Astrocyte (in vitro differentiated cells and primary cell): ENCODE measurements at regions not wholly inside any gene's neighbourhood (a gene's known extent, or its start where the extent isn't known, plus 50 kb on each side); places are given as distances from the start of the nearest gene placed in this dataset.

Experiments used
- DNase-seq: peaks from one replicate; pipeline ENCODE4 v3.0.0-alpha.2; 2010; ENCODE audit warnings: low read depth
- FAIRE-seq: peaks from 2 replicates; lab custom pipeline; 2011; peaks lifted over from hg19 to GRCh38; lab: Jason Lieb, UNC
- H2AFZ ChIP-seq: 2 replicates; pipeline ENCODE4 v1.6.0; 2012; ENCODE audit warnings: low read depth, low read length, inconsistent platforms
- H3K27ac ChIP-seq: 2 replicates; pipeline ENCODE4 v1.5.1; 2011; ENCODE audit warnings: low read depth, low read length, inconsistent platforms
- H3K27me3 ChIP-seq: 2 replicates; pipeline ENCODE4 v1.6.0; 2011; ENCODE audit warnings: low read length, inconsistent platforms; ENCODE audit not compliant: insufficient read depth
- H3K36me3 ChIP-seq: 2 replicates; pipeline ENCODE4 v1.5.1; 2011; ENCODE audit warnings: low read length, inconsistent platforms; ENCODE audit not compliant: insufficient read depth
- H3K4me1 ChIP-seq: 2 replicates; pipeline ENCODE4 v1.5.1; 2011; ENCODE audit warnings: low read length, inconsistent platforms; ENCODE audit not compliant: insufficient read depth
- H3K4me2 ChIP-seq: 2 replicates; pipeline ENCODE4 v1.6.0; 2012; ENCODE audit warnings: low read length, inconsistent platforms
- H3K4me3 ChIP-seq: 2 replicates; pipeline ENCODE4 v1.5.1; 2011; ENCODE audit warnings: low read depth, mild to moderate bottlenecking, low read length, inconsistent platforms; ENCODE audit not compliant: insufficient read depth
- H3K79me2 ChIP-seq: 2 replicates; pipeline ENCODE4 v1.6.0; 2012; ENCODE audit warnings: mild to moderate bottlenecking, low read length, inconsistent platforms; ENCODE audit not compliant: insufficient read depth
- H3K9ac ChIP-seq: 2 replicates; pipeline ENCODE4 v1.6.0; 2012; ENCODE audit warnings: mild to moderate bottlenecking, low read length, inconsistent platforms
- H3K9me3 ChIP-seq: 2 replicates; pipeline ENCODE4 v1.5.1; 2012; ENCODE audit warnings: low read depth, mild to moderate bottlenecking, low read length, inconsistent platforms; ENCODE audit not compliant: insufficient read depth
- H4K20me1 ChIP-seq: 2 replicates; pipeline ENCODE4 v1.6.0; 2012; ENCODE audit warnings: low read length, inconsistent platforms; ENCODE audit not compliant: insufficient read depth
- H3K27ac Mint-ChIP-seq: one replicate; pipeline ENCODE4 v1.8.0; 2021; ENCODE audit warnings: mild to moderate bottlenecking, mixed read lengths; ENCODE audit not compliant: unreplicated experiment
- H3K27me3 Mint-ChIP-seq: one replicate; pipeline ENCODE4 v1.8.0; 2021; ENCODE audit warnings: low read depth, mixed read lengths; ENCODE audit not compliant: unreplicated experiment
- H3K36me3 Mint-ChIP-seq: one replicate; pipeline ENCODE4 v1.8.0; 2021; ENCODE audit warnings: low read depth, mixed read lengths; ENCODE audit not compliant: unreplicated experiment
- H3K4me1 Mint-ChIP-seq: one replicate; pipeline ENCODE4 v1.8.0; 2021; ENCODE audit warnings: low read depth, mixed read lengths; ENCODE audit not compliant: unreplicated experiment
- H3K4me3 Mint-ChIP-seq: one replicate; pipeline ENCODE4 v1.8.0; 2021; ENCODE audit warnings: mild to moderate bottlenecking, moderate library complexity, mixed read lengths; ENCODE audit not compliant: unreplicated experiment
- H3K9me3 Mint-ChIP-seq: one replicate; pipeline ENCODE4 v1.8.0; 2021; ENCODE audit warnings: mild to moderate bottlenecking, mixed read lengths; ENCODE audit not compliant: unreplicated experiment
- EZH2 ChIP-seq: IDR thresholded peaks from 2 replicates; pipeline ENCODE4 v1.6.1; 2012; ENCODE audit warnings: mild to moderate bottlenecking, low read length, inconsistent platforms; ENCODE audit not compliant: insufficient read depth
- TF ChIP-seq, protein P1 (sequence below): IDR thresholded peaks from 2 replicates; pipeline ENCODE4 v1.5.1; 2011; ENCODE audit warnings: low read depth, mild to moderate bottlenecking, inconsistent platforms, low read length, moderate library complexity; ENCODE audit not compliant: insufficient read depth

DNA sequence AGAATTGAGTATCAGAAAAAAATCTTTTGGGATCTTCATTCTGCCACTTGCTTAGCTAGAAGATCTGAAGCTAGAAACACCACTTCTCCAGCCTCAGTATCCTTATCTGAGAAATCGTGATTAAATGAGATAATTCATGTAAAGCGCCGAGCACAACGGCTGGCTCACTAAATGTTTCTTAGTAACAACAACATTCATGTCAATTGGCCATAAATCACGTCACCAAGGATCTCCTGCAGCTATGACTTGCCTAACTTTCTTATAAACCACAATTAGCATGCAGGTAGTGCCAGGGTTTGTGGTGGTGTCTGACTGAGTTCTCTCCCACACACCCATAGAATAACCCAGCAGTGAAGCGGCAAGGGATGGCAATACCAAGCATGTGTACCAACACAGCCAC lies 501.3 kb downstream of the EFNB2 start:
- no peaks in the 10 kb centered on the region for H3K9me3 ChIP-seq
- peaks cover 14% of the 10 kb centered on the region for H3K4me1 Mint-ChIP-seq
- H3K36me3 ChIP-seq = no peaks in the 10 kb centered on the region
- no peak overlapping the region for H3K4me3 Mint-ChIP-seq
- H3K4me3 ChIP-seq = no peak overlapping the region
- no peaks in the 10 kb centered on the region for H3K4me1 ChIP-seq
- no peaks in the 10 kb centered on the region for H3K27me3 Mint-ChIP-seq
- FAIRE-seq = no peak
- no peak overlapping the region for H3K4me2 ChIP-seq
- peak; percentile 83 for DNase-seq
- H3K27ac ChIP-seq = no peak overlapping the region
- H3K9ac ChIP-seq = no peak overlapping the region
- H3K9me3 Mint-ChIP-seq = peaks cover 6% of the 10 kb centered on the region
- no peak overlapping the region for H3K27ac Mint-ChIP-seq
- H2AFZ ChIP-seq = no peak overlapping the region
- no peaks in the 10 kb centered on the region for H3K79me2 ChIP-seq
- TF ChIP-seq, protein P1, sequence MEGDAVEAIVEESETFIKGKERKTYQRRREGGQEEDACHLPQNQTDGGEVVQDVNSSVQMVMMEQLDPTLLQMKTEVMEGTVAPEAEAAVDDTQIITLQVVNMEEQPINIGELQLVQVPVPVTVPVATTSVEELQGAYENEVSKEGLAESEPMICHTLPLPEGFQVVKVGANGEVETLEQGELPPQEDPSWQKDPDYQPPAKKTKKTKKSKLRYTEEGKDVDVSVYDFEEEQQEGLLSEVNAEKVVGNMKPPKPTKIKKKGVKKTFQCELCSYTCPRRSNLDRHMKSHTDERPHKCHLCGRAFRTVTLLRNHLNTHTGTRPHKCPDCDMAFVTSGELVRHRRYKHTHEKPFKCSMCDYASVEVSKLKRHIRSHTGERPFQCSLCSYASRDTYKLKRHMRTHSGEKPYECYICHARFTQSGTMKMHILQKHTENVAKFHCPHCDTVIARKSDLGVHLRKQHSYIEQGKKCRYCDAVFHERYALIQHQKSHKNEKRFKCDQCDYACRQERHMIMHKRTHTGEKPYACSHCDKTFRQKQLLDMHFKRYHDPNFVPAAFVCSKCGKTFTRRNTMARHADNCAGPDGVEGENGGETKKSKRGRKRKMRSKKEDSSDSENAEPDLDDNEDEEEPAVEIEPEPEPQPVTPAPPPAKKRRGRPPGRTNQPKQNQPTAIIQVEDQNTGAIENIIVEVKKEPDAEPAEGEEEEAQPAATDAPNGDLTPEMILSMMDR = no peak
- TF ChIP-seq EZH2 = no peak
- H4K20me1 ChIP-seq = no peaks in the 10 kb centered on the region
- H3K27me3 ChIP-seq = no peaks in the 10 kb centered on the region
- no peaks in the 10 kb centered on the region for H3K36me3 Mint-ChIP-seq

DNA sequence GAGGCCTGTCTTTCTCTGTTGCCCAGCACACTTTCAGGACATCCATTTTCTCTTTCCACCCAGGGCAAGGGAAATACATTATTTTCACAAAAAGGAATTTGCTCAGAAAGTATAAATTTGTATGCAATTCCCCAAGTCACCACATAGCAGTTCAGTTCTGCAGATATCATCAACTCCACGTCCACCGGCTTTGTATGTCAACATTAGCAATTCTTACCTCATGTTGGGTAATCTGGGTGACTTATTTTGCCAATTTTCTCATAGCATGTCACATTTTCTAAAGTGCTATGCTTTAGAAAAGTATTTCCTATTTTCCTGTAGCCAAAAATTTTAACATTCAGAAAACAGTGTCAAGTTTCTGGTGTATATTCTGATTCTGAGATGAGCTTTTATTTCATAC lies 501.8 kb downstream of the EFNB2 start:
- TF ChIP-seq, protein P1 = peak; percentile 43
- no peak for TF ChIP-seq EZH2
- Histone ChIP-seq H3K9me3 (no peaks in the 10 kb centered on the region), H3K4me2 (no peak overlapping the region), H3K9ac (no peak overlapping the region), H3K27ac (peak overlapping the region; percentile 13), H3K79me2 (no peaks in the 10 kb centered on the region), H2AFZ (no peak overlapping the region), H4K20me1 (no peaks in the 10 kb centered on the region), H3K4me1 (peaks cover 3% of the 10 kb centered on the region), H3K27me3 (no peaks in the 10 kb centered on the region), H3K36me3 (no peaks in the 10 kb centered on the region), H3K4me3 (no peak overlapping the region)
- FAIRE-seq = no peak
- Mint-ChIP-seq H3K27ac (no peak overlapping the region), H3K4me3 (no peak overlapping the region), H3K27me3 (no peaks in the 10 kb centered on the region), H3K4me1 (peaks cover 12% of the 10 kb centered on the region), H3K9me3 (peaks cover 4% of the 10 kb centered on the region), H3K36me3 (no peaks in the 10 kb centered on the region)
- DNase-seq = peak; percentile 56

DNA sequence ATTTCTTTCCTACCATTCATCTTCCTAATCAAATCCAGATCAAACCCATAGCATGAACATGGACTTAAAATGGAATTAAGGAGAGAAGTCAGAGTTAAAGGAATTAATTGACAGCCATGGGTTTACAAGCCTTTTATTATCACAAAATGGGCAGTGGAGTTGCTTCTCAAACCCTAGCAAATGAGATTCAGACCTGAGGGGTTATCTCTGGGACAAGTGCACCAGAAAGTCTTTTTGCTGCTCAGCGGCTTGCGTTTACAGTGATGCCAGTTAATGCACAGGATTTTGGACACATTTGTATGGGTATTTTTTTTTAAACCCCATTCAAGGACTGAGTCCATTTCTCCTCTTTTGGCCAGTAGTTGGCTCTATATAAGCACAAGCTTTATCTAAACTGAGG lies 503.0 kb downstream of the EFNB2 start:
- H3K4me3 Mint-ChIP-seq = no peak overlapping the region
- Histone ChIP-seq H3K27ac (no peak overlapping the region), H4K20me1 (no peaks in the 10 kb centered on the region), H3K4me2 (no peak overlapping the region), H3K4me1 (peaks cover 3% of the 10 kb centered on the region), H3K4me3 (no peak overlapping the region), H3K27me3 (no peaks in the 10 kb centered on the region), H2AFZ (no peak overlapping the region), H3K36me3 (no peaks in the 10 kb centered on the region), H3K79me2 (no peaks in the 10 kb centered on the region), H3K9ac (no peak overlapping the region), H3K9me3 (no peaks in the 10 kb centered on the region)
- no peaks in the 10 kb centered on the region for H3K36me3 Mint-ChIP-seq
- no peak overlapping the region for H3K27ac Mint-ChIP-seq
- no peak for FAIRE-seq
- peaks cover 5% of the 10 kb centered on the region for H3K4me1 Mint-ChIP-seq
- H3K27me3 Mint-ChIP-seq = no peaks in the 10 kb centered on the region
- no peak for TF ChIP-seq EZH2
- TF ChIP-seq, protein P1 = no peak
- H3K9me3 Mint-ChIP-seq = no peaks in the 10 kb centered on the region
- DNase-seq = no peak
